GM23248 (cell line): ENCODE measurements at regions not wholly inside any gene's neighbourhood (a gene's known extent, or its start where the extent isn't known, plus 50 kb on each side); places are given as distances from the start of the nearest gene placed in this dataset.

Experiments
- EZH2 ChIP-seq: fragments of 200-600 bp; sonication (generic); IDR thresholded peaks from 2 replicates; pipeline ENCODE4 v1.6.1; 2018; ENCODE audit warnings: antibody characterized with exemption, mild to moderate bottlenecking; ENCODE audit not compliant: insufficient read depth, poor library complexity, severe bottlenecking
- EZH2phosphoT487 ChIP-seq: fragments of 200-600 bp; sonication (generic); IDR thresholded peaks from 2 replicates; pipeline ENCODE4 v1.6.1; 2018; ENCODE audit warnings: antibody characterized with exemption, moderate library complexity, mild to moderate bottlenecking, low read depth; ENCODE audit not compliant: insufficient read depth

- TF ChIP-seq EZH2 (no peak), EZH2phosphoT487 (no peak)
Observed at GRCh38 chr16:62597875-62598274, 561.6 kb upstream of the CDH8 start.
